ENCODE measurements at regions not wholly inside any gene's neighbourhood (a gene's known extent, or its start where the extent isn't known, plus 50 kb on each side); places are given as distances from the start of the nearest gene placed in this dataset.
A peak's percentile ranks its signal among the peaks of the same experiment; 100 is the strongest.

DNA sequence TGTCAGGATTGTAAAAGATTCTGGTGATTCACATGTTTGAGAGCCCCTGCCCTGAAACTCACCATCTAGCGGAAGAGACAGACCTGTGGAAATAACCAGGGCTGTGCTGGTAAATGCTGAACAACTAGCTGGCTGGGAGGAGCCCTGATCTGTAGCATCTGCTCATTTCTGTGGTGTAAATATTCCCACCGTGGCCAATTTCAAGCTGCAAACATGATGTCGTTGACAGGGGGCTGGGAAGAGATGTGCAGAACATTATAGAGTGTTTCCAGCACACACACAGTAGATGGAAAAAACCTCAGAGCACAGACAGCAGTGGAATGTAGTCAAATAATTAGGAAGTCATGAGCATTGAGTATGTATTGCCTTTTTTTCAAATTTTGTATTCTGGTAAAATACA is 138.2 kb downstream of the PHETA1 start:
- ATAC-seq (no peak), DNase-seq (no peak)
- no peaks in the 10 kb centered on the region for H3K27me3 ChIP-seq (ENCODE audit: control insufficient read depth, insufficient read depth)
- H3K27ac ChIP-seq (ENCODE audit: low read length) = no peak overlapping the region
- peaks cover 4% of the 10 kb centered on the region for H3K9me3 ChIP-seq (ENCODE audit: control insufficient read depth, low read length)
- 60% methylated on average over 3 of the region's 3 CpGs for WGBS
- intact Hi-C loops (cut with DNase I) = no loop called here
- H3K4me1 ChIP-seq (ENCODE audit: control insufficient read depth, insufficient read depth, low read length) = no peaks in the 10 kb centered on the region
- no peak overlapping the region for H3K4me3 ChIP-seq (ENCODE audit: low read length)

DNA sequence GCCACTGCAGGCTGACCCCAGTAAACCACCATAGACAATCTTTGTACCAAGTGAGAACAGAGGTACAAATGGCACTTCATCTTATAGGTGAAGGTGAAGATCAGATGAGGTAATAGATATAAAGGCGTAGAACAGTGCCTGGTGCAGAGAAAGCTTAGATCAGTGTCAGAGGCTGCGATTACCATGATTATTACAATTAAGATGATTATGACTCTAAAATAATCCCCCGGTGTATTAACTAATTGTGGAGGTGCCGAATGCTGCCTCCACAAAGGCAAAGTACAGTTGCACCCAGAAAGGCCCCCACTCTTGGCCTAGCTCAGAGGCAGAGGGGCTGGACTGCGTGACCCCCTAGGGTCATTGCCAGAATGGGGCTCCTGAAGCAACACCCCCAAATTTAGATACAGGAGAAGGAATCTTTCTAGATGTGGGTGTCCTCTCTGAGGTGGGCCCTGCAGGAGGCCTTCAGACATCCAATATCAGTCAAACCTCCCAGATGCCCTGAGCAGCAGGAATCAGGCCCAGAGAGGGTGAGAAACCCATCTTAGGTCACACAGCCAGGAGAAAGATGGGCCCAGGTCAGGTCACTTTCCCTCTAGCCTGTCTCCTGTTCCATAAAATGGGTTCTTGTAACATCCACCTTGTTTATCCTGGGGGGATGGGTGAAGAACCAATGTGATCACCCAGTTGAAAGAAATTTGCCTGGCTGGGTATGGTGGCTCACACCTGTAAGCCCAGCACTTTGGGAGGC is 139.8 kb downstream of the PHETA1 start:
- H3K4me1 ChIP-seq (ENCODE audit: control insufficient read depth, insufficient read depth, low read length) = no peaks in the 10 kb centered on the region
- ATAC-seq (no peak), DNase-seq (no peak)
- intact Hi-C loops (cut with DNase I) = no loop called here
- H3K4me3 ChIP-seq (ENCODE audit: low read length) = no peak overlapping the region
- H3K27me3 ChIP-seq (ENCODE audit: control insufficient read depth, insufficient read depth) = no peaks in the 10 kb centered on the region
- WGBS = 95% methylated on average over 5 of the region's 5 CpGs
- H3K9me3 ChIP-seq (ENCODE audit: control insufficient read depth, low read length) = peaks cover 1% of the 10 kb centered on the region
- H3K27ac ChIP-seq (ENCODE audit: low read length) = no peak overlapping the region

- H3K27ac ChIP-seq (ENCODE audit: low read length) = no peak overlapping the region
Observed at GRCh38 chr12:111227476-111228420, 141.1 kb downstream of the PHETA1 start.

DNA sequence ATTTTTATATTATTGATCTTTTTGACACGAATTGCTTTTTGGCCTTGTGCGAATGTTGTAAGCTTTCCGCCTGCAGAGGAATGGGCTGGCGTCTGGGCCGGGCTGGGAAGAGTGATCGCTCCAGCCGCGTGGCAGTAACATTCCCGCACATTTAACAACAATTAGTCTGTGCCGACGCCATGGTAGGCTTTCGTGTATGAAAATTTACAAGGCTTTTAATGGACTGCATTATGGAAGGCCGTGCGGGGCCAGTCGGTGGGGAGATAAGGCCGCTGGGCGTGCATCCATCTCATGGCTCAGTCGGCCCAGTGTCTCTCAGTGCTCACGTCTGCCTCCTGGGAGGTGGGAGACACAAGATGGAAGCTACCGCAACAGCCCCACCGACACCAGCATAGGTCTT is 142.2 kb downstream of the PHETA1 start:
- H3K4me3 ChIP-seq (ENCODE audit: low read length) = no peak overlapping the region
- no peaks in the 10 kb centered on the region for H3K27me3 ChIP-seq (ENCODE audit: control insufficient read depth, insufficient read depth)

More at GRCh38 chr12:111227476-111228420, 141.1 kb downstream of the PHETA1 start:
- Histone ChIP-seq H3K4me1 (ENCODE audit: control insufficient read depth, insufficient read depth, low read length) (no peaks in the 10 kb centered on the region), H3K4me3 (ENCODE audit: low read length) (no peak overlapping the region), H3K27me3 (ENCODE audit: control insufficient read depth, insufficient read depth) (no peaks in the 10 kb centered on the region), H3K9me3 (ENCODE audit: control insufficient read depth, low read length) (no peaks in the 10 kb centered on the region)
- WGBS = 86% methylated on average over 10 of the region's 10 CpGs
- DNase-seq (no peak), ATAC-seq (peak in 1 of 2 donors; percentile 22)
- intact Hi-C loops (cut with DNase I) = no loop called here

DNA sequence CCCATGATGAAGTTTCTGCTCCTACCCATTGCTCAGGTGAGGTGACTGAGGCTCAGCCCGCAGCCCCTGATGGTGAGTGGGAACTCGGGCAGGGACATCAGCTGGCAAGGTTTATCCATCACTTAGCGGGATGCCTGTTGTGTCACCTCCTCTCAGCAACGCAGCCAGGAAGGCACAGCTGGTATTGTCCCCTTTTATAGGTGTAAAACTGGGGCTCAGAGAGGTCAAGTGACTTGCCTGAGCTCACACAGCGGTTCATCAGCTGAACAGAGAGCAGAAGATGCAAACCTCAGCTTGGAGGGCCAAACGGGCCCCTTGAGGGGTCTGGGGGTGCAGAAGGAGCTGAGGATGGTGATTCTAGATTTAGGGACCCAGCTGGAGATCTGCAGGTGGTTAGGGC is 143.6 kb downstream of the PHETA1 start:
- no peak overlapping the region for H3K27ac ChIP-seq (ENCODE audit: low read length)
- WGBS = 81% methylated on average over 6 of the region's 6 CpGs
- DNase-seq (no peak), ATAC-seq (no peak)
- no peaks in the 10 kb centered on the region for H3K4me1 ChIP-seq (ENCODE audit: control insufficient read depth, insufficient read depth, low read length)
- no peaks in the 10 kb centered on the region for H3K27me3 ChIP-seq (ENCODE audit: control insufficient read depth, insufficient read depth)
- H3K9me3 ChIP-seq (ENCODE audit: control insufficient read depth, low read length) = no peaks in the 10 kb centered on the region
- intact Hi-C loops (cut with DNase I) = no loop called here
- no peak overlapping the region for H3K4me3 ChIP-seq (ENCODE audit: low read length)

More for the DNA sequence above, 142.2 kb downstream of the PHETA1 start:
- no peak for ATAC-seq
- intact Hi-C loops (cut with DNase I) = no loop called here
- no peak for DNase-seq
- no peaks in the 10 kb centered on the region for H3K4me1 ChIP-seq (ENCODE audit: control insufficient read depth, insufficient read depth, low read length)
- WGBS = 83% methylated on average over 21 of the region's 21 CpGs
- H3K9me3 ChIP-seq (ENCODE audit: control insufficient read depth, low read length) = no peaks in the 10 kb centered on the region
- no peak overlapping the region for H3K27ac ChIP-seq (ENCODE audit: low read length)

DNA sequence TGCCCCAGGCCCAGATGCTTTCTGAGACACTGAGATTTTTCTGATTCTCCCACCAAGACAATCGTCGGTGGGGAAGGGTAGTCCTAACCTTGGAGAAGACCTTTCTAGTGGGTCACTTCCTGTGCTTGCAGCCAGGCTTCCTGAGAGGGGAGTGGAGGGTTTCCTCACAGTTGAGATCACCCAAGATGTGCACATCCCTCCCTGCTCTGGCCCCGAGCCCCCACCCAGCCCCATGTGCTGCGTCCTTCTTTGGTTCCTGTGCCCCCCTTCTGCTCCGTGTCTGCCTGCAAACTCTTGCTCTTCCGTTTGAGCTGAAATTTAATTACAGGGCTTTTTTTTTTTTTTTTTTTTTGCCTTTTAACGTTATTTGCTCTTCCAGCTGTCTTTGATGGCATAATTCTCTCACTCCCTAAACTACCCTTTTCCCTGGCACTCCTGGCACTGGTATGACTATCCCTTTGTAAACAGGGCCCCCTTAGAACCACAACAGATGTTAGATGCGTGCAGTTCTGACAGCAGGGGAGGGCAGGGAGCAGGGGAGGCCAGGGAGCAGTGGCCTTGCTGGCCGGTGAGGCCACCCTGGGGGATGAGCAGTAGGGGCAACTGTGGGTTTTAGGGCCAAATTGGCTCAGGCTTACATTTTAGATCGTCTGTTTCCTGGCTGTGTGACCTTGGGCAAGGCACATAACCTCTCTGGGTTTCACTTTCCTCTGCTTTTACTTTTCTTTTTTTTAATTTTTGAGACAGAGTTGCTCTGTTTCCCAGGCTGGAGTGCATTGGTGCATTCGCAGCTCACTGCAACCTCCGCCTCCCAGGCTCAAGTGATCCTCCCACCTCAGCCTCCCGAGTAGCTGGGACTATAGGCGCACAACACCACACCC is 144.5 kb downstream of the PHETA1 start:
- no peaks in the 10 kb centered on the region for H3K27me3 ChIP-seq (ENCODE audit: control insufficient read depth, insufficient read depth)
- WGBS = 37% methylated on average over 14 of the region's 14 CpGs
- H3K4me3 ChIP-seq (ENCODE audit: low read length) = no peak overlapping the region
- ATAC-seq (no peak), DNase-seq (no peak)
- intact Hi-C loops (cut with DNase I) = no loop called here
- H3K9me3 ChIP-seq (ENCODE audit: control insufficient read depth, low read length) = no peaks in the 10 kb centered on the region
- no peaks in the 10 kb centered on the region for H3K4me1 ChIP-seq (ENCODE audit: control insufficient read depth, insufficient read depth, low read length)
- H3K27ac ChIP-seq (ENCODE audit: low read length) = no peak overlapping the region

- Histone ChIP-seq H3K9me3 (ENCODE audit: control insufficient read depth, low read length) (no peaks in the 10 kb centered on the region), H3K27me3 (ENCODE audit: control insufficient read depth, insufficient read depth) (no peaks in the 10 kb centered on the region), H3K4me1 (ENCODE audit: control insufficient read depth, insufficient read depth, low read length) (no peaks in the 10 kb centered on the region), H3K27ac (ENCODE audit: low read length) (no peak overlapping the region), H3K4me3 (ENCODE audit: low read length) (no peak overlapping the region)
- DNase-seq (no peak), ATAC-seq (no peak)
- intact Hi-C loops (cut with DNase I) = no loop called here
- 82% methylated on average over 4 of the region's 4 CpGs for WGBS
Observed at GRCh38 chr12:111222523-111222922, 146.4 kb downstream of the PHETA1 start.

DNA sequence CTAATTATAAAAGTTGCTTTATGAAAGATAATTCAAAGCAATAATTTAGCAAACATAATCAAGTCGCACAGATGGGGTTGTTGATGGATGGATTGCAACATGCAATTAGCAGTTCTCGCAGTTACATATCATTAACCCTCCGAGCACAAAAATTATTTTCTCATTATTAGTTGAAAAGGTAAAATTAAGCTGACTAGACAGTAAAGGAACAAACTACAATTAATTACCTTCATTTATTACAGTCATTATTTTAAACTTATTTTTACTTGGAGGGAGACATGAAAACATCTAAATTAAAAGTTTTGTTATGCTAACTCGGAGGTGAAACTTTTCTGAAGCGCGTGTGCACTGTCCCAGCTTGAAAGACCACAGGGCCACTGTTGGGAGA is 146.9 kb downstream of the PHETA1 start:
- WGBS = 76% methylated on average over 6 of the region's 6 CpGs
- intact Hi-C loops (cut with DNase I) = no loop called here
- no peaks in the 10 kb centered on the region for H3K4me1 ChIP-seq (ENCODE audit: control insufficient read depth, insufficient read depth, low read length)

DNA sequence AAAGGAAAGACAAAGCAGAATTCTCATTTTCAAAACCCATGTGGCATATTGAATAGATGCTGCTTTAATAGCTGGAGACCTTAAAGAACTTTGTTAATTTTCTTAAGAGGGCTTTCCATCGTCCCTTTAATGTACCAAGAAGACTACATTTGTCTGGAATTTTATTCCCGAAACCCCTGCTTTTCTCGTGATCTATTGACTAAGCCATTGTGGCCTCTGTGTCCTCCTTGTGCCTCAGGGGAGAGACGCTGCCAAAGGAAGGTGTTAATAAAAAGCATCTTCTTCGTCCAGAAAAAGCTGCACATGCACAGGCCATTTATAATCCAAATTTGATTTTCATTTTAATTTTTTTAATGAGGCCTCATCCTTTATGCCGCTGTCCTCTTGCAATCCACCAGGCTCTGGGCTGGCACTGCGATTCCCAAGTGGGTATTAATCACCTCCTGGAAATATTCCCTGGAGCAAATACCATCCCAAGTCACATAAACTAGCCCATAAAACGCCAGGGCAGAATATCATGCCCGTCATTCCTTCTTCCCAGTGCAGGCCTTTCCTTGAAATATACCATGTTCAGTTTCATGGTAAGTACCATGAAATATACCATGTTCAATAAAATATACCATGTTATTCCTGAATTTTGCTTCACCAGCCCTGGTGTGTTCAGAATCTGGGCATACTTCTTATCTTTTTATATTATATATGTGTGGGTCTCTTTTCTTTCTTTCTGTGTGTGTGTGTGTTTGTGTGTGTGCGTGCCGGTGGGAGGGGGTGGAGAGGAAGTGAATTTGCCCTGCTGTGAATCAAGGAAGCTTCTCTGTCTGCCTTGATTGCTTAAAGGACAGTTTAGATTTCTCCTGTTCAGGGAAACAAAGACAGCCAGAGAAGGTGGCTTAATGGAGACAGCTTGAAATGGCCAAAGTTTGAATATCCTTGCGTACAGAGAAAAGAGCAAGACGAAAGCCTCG is 147.6 kb downstream of the PHETA1 start:
- Histone ChIP-seq H3K9me3 (ENCODE audit: control insufficient read depth, low read length) (no peaks in the 10 kb centered on the region), H3K27me3 (ENCODE audit: control insufficient read depth, insufficient read depth) (no peaks in the 10 kb centered on the region), H3K27ac (ENCODE audit: low read length) (no peak overlapping the region), H3K4me1 (ENCODE audit: control insufficient read depth, insufficient read depth, low read length) (no peaks in the 10 kb centered on the region), H3K4me3 (ENCODE audit: low read length) (no peak overlapping the region)
- no peak for ATAC-seq
- intact Hi-C loops (cut with DNase I) = no loop called here
- 73% methylated on average over 14 of the region's 14 CpGs for WGBS
- no peak for DNase-seq

More for the DNA sequence above, 146.9 kb downstream of the PHETA1 start:
- no peak for ATAC-seq
- no peak overlapping the region for H3K4me3 ChIP-seq (ENCODE audit: low read length)
- no peaks in the 10 kb centered on the region for H3K27me3 ChIP-seq (ENCODE audit: control insufficient read depth, insufficient read depth)
- no peak overlapping the region for H3K27ac ChIP-seq (ENCODE audit: low read length)
- DNase-seq = no peak
- H3K9me3 ChIP-seq (ENCODE audit: control insufficient read depth, low read length) = no peaks in the 10 kb centered on the region

- Histone ChIP-seq H3K4me1 (ENCODE audit: control insufficient read depth, insufficient read depth, low read length) (no peaks in the 10 kb centered on the region), H3K4me3 (ENCODE audit: low read length) (no peak overlapping the region), H3K27ac (ENCODE audit: low read length) (no peak overlapping the region), H3K27me3 (ENCODE audit: control insufficient read depth, insufficient read depth) (no peaks in the 10 kb centered on the region), H3K9me3 (ENCODE audit: control insufficient read depth, low read length) (no peaks in the 10 kb centered on the region)
- 75% methylated on average over 1 of the region's 1 CpG for WGBS
- ATAC-seq (no peak), DNase-seq (no peak)
- intact Hi-C loops (cut with DNase I) = no loop called here
Observed at GRCh38 chr12:111220363-111220762, 148.5 kb downstream of the PHETA1 start.
